ENCODE measurements at regions not wholly inside any gene's neighbourhood (a gene's known extent, or its start where the extent isn't known, plus 50 kb on each side); places are given as distances from the start of the nearest gene placed in this dataset.

- no peaks in the 10 kb centered on the region for H4K20me1 ChIP-seq (ENCODE audit: insufficient read depth)
- H3K27ac ChIP-seq = no peak overlapping the region
These were observed 298.2 kb downstream of the CDH9 start for GRCh38 chr5:26740182-26740581.

GRCh38 chr5:26737348-26738265 lies 300.8 kb downstream of the CDH9 start:
- H3K79me2 ChIP-seq (ENCODE audit: insufficient read depth, low read depth) = no peaks in the 10 kb centered on the region
- no peak for TF ChIP-seq CTCF (conservative IDR thresholded peaks at IDR 0.05; ENCODE audit: low read depth, low read length)
- H3K36me3 ChIP-seq (ENCODE audit: insufficient read depth) = no peaks in the 10 kb centered on the region
- H2AFZ ChIP-seq (ENCODE audit: low read depth) = no peak overlapping the region
- H3K9ac ChIP-seq = no peak overlapping the region
- H3K4me3 ChIP-seq (IDR thresholded peaks at IDR 0.05; ENCODE audit: insufficient read depth, low read depth, low read length) = no peak overlapping the region
- H3K4me1 ChIP-seq (ENCODE audit: low read depth, poor library complexity, severe bottlenecking) = no peaks in the 10 kb centered on the region
- H3K27ac ChIP-seq = no peak overlapping the region
- no peak overlapping the region for H3K4me2 ChIP-seq
- H4K20me1 ChIP-seq (ENCODE audit: insufficient read depth) = no peaks in the 10 kb centered on the region
- no peaks in the 10 kb centered on the region for H3K27me3 ChIP-seq (ENCODE audit: insufficient read depth, low read depth)

More at GRCh38 chr5:26740182-26740581, 298.2 kb downstream of the CDH9 start:
- no peak overlapping the region for H3K4me2 ChIP-seq
- H3K4me3 ChIP-seq (IDR thresholded peaks at IDR 0.05; ENCODE audit: insufficient read depth, low read depth, low read length) = no peak overlapping the region
- H3K36me3 ChIP-seq (ENCODE audit: insufficient read depth) = no peaks in the 10 kb centered on the region
- no peaks in the 10 kb centered on the region for H3K27me3 ChIP-seq (ENCODE audit: insufficient read depth, low read depth)
- H3K9ac ChIP-seq = no peak overlapping the region
- H3K4me1 ChIP-seq (ENCODE audit: low read depth, poor library complexity, severe bottlenecking) = no peaks in the 10 kb centered on the region
- H2AFZ ChIP-seq (ENCODE audit: low read depth) = no peak overlapping the region
- TF ChIP-seq CTCF (conservative IDR thresholded peaks at IDR 0.05; ENCODE audit: low read depth, low read length) = no peak
- H3K79me2 ChIP-seq (ENCODE audit: insufficient read depth, low read depth) = no peaks in the 10 kb centered on the region

GRCh38 chr5:26727916-26728315 lies 310.5 kb downstream of the CDH9 start:
- no peak overlapping the region for H3K9ac ChIP-seq
- H3K36me3 ChIP-seq (ENCODE audit: insufficient read depth) = no peaks in the 10 kb centered on the region
- H3K4me3 ChIP-seq (IDR thresholded peaks at IDR 0.05; ENCODE audit: insufficient read depth, low read depth, low read length) = no peak overlapping the region

GRCh38 chr5:26719803-26720202 lies 318.6 kb downstream of the CDH9 start:
- Histone ChIP-seq H3K4me2 (no peak overlapping the region), H3K27me3 (ENCODE audit: insufficient read depth, low read depth) (no peaks in the 10 kb centered on the region), H3K9ac (no peak overlapping the region), H3K79me2 (ENCODE audit: insufficient read depth, low read depth) (no peaks in the 10 kb centered on the region), H2AFZ (ENCODE audit: low read depth) (no peak overlapping the region), H3K36me3 (ENCODE audit: insufficient read depth) (no peaks in the 10 kb centered on the region), H4K20me1 (ENCODE audit: insufficient read depth) (no peaks in the 10 kb centered on the region), H3K4me3 (IDR thresholded peaks at IDR 0.05; ENCODE audit: insufficient read depth, low read depth, low read length) (no peak overlapping the region), H3K4me1 (ENCODE audit: low read depth, poor library complexity, severe bottlenecking) (no peaks in the 10 kb centered on the region), H3K27ac (no peak overlapping the region)
- TF ChIP-seq CTCF (conservative IDR thresholded peaks at IDR 0.05; ENCODE audit: low read depth, low read length) = no peak

More at GRCh38 chr5:26727916-26728315, 310.5 kb downstream of the CDH9 start:
- no peak overlapping the region for H2AFZ ChIP-seq (ENCODE audit: low read depth)
- no peaks in the 10 kb centered on the region for H3K79me2 ChIP-seq (ENCODE audit: insufficient read depth, low read depth)
- H3K27me3 ChIP-seq (ENCODE audit: insufficient read depth, low read depth) = no peaks in the 10 kb centered on the region
- TF ChIP-seq CTCF (conservative IDR thresholded peaks at IDR 0.05; ENCODE audit: low read depth, low read length) = no peak
- H3K27ac ChIP-seq = no peak overlapping the region
- no peak overlapping the region for H3K4me2 ChIP-seq
- no peaks in the 10 kb centered on the region for H4K20me1 ChIP-seq (ENCODE audit: insufficient read depth)
- H3K4me1 ChIP-seq (ENCODE audit: low read depth, poor library complexity, severe bottlenecking) = no peaks in the 10 kb centered on the region
